ENCODE measurements at regions not wholly inside any gene's neighbourhood (a gene's known extent, or its start where the extent isn't known, plus 50 kb on each side); places are given as distances from the start of the nearest gene placed in this dataset.

GRCh38 chr2:145321344-145321743 is 801.4 kb upstream of the ZEB2 start:
- no peak for DNase-seq (ENCODE audit: extremely low read depth, low read depth, low spot score)

- DNase-seq (ENCODE audit: extremely low read depth, low read depth, low spot score), result no peak
Observed at GRCh38 chr2:145316496-145316895, 796.6 kb upstream of the ZEB2 start.

DNA sequence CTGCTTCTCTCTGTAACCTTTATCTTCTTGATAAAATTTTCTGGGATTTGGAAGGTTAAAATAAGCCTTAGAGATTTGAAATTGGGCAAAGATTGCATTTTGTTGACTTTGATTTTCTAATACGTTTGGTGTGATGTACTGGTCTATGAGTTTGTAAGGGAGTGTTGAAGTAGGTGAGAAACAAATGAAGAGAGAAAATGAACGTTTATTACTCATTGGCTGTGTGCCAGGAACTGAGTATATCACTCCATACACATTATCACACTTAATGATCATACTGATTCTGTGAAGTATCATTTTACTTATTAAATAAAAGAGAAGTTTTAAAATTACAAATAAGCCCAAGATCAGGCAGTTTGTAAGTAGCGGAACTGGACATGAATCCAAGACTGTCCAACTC is 795.1 kb upstream of the ZEB2 start:
- no peak for DNase-seq (ENCODE audit: extremely low read depth, low read depth, low spot score)

DNA sequence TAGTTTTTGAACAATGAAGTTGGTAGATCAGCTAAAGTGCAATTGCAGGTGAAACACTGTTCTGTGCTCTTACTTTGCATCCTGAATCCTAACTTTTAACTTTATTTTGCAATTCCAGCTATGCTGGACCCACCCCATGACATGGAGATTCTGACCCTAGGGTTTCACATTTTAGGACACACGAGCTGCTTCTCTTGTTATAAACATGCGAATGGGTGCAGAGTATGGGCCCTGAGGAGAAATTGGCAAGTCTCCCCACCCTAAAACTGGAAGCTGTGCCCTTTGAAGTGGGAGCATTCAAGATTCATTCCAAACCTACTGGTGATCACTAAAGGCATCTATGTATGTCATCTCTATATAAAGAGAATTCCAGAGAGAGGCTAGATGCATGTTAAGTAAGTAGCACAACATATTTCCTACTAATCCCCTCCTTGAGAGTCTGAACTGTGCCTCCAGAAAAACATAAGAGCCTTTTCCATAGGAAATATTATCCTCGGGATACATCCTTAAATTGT is 794.3 kb upstream of the ZEB2 start:
- no peak for DNase-seq (ENCODE audit: extremely low read depth, low read depth, low spot score)

DNA sequence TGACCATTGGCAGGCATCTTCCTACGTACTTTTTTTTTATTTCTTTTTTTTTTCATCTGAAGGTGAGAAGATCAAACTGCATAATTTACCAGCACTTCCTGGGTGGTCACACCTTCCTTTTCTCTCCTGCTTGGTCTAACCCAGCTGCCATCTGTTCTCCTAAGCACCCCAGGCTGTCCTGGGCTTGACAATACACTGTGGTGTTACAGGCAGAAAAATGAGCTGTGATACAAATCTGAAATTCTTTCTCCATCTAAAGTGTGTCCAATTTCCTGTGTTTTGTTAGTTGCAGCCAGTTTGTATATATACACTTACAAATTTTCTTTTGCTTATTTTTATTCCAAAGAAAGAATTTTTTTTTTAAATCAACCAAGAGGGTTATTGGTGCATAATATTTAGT is 786.0 kb upstream of the ZEB2 start:
- DNase-seq (ENCODE audit: extremely low read depth, low read depth, low spot score), result no peak

DNA sequence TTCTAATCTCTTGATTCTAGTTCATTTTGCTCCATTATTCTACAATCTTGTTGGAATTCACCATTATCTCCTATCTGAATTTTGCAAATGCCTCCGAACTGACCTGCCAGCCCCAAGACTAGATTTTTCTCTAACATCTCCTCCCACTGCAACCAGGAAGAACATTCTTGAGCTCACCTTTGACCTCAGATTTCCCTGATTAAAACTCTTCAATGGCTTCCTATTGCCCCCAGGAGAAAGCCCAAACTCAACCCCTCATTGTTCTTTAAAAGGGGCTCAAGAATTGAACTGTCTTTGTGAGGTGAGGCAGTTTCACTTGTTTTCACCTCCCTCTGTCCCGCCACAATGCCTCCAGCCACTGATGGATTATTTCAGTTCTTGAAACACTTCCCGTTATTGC is 784.6 kb upstream of the ZEB2 start:
- DNase-seq (ENCODE audit: extremely low read depth, low read depth, low spot score), result no peak

GRCh38 chr2:145303536-145303935 is 783.6 kb upstream of the ZEB2 start:
- no peak for DNase-seq (ENCODE audit: extremely low read depth, low read depth, low spot score)

GRCh38 chr2:145302886-145303285 is 783.0 kb upstream of the ZEB2 start:
- no peak for DNase-seq (ENCODE audit: extremely low read depth, low read depth, low spot score)

GRCh38 chr2:145302451-145302850 is 782.5 kb upstream of the ZEB2 start:
- no peak for DNase-seq (ENCODE audit: extremely low read depth, low read depth, low spot score)

GRCh38 chr2:145299368-145299767 is 779.4 kb upstream of the ZEB2 start:
- DNase-seq (ENCODE audit: extremely low read depth, low read depth, low spot score), result no peak

- no peak for DNase-seq (ENCODE audit: extremely low read depth, low read depth, low spot score)
Observed at GRCh38 chr2:145292166-145292565, 772.2 kb upstream of the ZEB2 start.

- DNase-seq (ENCODE audit: extremely low read depth, low read depth, low spot score), result no peak
Observed at GRCh38 chr2:145290986-145291385, 771.1 kb upstream of the ZEB2 start.

GRCh38 chr2:145289946-145290345 is 770.0 kb upstream of the ZEB2 start:
- no peak for DNase-seq (ENCODE audit: extremely low read depth, low read depth, low spot score)

DNA sequence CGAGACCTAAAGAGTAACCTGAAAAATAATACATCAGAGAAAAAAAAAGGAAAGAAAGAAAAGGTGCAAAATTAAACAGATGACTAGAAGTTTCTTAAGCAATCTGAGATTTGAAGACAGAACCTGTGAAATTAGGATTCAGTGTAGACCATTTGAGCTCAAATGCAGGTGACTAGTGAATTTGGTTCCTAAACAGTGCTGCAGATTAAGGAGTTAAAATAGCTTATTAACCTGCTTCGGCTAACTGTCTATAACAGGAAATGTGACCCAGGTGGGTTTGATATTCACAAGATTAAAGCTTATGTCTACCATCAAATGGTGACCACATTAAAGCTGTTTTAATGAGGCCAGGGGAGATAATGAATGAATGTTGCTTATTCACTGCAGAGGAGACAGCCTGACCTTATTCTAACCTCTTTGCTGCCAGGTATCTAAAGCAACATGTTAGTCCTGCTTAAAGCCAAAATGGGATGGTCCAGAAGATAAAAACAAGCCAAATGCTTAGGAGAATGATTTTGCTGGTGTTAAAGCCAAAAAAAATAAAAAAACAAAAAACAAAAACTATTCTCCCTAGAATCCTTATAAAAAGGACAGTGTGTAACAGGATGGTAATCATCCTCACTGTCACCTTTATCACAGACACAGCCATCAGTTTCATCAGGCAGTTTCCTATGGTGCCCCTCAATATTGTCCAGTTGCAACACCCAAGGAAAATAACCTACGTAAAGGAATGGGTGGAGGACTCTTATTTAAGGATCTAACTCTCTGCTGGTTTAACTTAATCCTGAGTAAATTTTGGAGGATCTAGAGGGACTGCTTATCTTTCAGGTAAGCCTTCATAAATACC is 769.0 kb upstream of the ZEB2 start:
- DNase-seq (ENCODE audit: extremely low read depth, low read depth, low spot score), result no peak

DNA sequence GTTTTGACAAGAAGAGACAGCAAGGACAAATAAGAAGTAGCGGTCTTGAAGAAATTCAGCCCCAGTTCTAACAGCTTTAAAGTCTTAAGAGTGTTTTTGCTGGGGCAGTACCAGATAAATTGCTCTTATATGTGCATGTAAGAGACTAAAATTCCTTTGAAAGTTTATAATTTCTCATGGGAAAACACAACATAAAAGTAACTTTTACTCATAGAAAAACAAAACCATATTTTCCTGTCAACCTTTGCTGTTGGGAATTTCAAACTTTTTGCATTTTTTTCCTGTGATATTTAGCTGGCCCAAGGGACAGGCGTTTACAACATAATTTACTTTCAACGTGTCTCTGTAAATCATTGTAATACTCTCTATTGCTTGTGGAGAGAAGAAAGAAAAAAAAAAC is 767.8 kb upstream of the ZEB2 start:
- no peak for DNase-seq (ENCODE audit: extremely low read depth, low read depth, low spot score)

DNA sequence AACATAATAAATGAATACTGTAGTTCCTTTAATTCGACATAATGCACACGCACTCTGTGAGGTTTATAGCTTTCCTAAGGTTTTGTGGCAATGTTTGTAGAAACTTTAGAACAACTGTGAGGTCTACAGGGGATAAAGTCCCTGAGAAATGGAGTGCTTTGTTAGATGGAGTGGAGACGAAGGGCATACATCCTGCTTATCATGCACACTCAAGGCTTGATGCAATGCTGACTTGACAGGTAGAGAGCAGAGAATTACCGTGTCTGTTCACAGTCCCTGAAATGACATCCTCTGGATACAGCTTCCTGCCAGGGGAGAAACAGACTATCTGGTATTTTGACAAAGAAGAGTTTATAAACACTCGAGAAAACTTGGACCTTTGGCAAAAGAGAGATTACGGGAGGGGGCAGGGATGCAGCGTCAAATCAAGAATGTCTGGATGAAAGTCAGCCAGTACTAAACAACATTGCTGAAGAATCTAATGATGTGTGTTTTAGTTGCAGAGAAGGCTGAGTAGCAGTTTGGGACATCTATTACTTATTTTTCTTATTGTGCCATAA is 766.9 kb upstream of the ZEB2 start:
- no peak for DNase-seq (ENCODE audit: extremely low read depth, low read depth, low spot score)

DNA sequence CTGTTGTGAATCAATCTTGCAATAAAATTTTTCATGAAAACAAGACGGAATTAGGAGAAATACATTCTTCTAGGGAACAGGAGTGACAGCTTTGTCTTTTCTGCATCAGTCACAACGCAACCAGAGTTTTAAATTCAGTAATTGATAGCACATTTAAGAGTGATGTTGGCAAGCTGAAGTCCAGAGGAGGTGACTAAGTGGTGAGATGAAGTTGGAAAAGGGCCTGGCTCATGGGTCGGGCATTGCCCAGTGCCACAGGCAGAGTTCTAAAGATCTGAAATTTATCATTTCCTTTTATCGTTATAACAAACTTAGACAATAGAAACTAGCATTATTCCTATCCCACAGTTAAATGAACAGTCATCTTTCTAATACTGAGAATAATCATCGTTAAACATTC is 764.6 kb upstream of the ZEB2 start:
- DNase-seq (ENCODE audit: extremely low read depth, low read depth, low spot score), result no peak

DNA sequence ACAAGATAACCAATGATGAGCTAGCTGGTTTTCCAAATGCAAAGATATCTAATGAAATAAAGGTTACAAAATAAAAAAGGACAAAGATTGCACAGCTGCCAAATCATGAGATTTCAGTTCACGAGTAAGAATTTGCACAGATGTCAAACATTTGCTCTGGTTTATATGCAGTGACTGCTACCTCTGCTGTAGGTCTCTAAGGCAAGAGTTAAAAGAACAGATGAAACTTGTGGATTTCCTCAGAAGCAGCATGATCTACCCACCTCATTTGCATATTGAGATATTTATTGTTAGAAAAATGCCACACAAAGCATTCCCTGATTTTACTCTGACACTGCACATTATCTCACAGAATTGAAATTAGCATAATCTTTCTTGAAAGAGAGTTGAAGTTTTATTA is 763.2 kb upstream of the ZEB2 start:
- DNase-seq (ENCODE audit: extremely low read depth, low read depth, low spot score), result no peak

DNA sequence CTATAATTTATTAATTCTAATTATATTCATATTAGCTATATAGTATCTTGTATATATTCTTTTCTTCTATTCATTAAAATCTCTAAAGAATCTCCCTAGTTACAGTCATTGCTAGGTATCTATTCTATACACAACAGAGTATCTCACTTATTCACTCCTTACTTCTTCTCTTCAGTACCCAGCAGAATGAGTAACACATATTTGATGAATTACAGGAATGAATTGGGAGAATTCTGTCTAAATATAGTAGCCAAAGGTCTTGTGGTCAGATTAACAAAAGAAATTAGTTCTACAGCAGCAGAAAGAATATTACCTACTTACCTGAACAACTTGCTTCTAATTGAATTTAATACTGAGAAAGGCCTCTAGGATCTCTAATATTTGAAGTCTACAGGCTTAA is 758.0 kb upstream of the ZEB2 start:
- DNase-seq (ENCODE audit: extremely low read depth, low read depth, low spot score), result no peak

- no peak for DNase-seq (ENCODE audit: extremely low read depth, low read depth, low spot score)
Observed at GRCh38 chr2:145273840-145274239, 753.9 kb upstream of the ZEB2 start.

DNA sequence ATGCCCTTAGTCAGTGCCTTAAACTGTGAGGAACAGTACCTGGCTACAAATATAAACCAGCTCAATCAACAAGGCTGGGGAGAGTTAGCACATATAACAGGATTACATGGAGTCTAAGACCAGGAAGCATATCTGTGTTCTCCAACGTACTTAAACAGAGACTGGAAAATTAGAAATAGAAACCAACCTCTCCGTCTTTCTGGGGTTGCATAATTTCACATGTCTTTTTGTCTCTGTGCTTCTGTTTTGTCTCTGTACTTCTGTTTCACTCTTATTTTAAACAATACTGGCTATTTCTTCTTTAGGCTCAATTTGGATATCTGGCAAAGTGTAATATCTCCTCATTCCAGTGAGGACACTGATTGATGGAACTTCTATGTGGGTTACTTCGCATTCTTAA is 749.0 kb upstream of the ZEB2 start:
- no peak for DNase-seq (ENCODE audit: extremely low read depth, low read depth, low spot score)

GRCh38 chr2:145267451-145267850 is 747.5 kb upstream of the ZEB2 start:
- DNase-seq (ENCODE audit: extremely low read depth, low read depth, low spot score), result no peak

All from glomerular endothelial cell (primary cell).